HepG2 (cell line): ENCODE measurements at regions not wholly inside any gene's neighbourhood (a gene's known extent, or its start where the extent isn't known, plus 50 kb on each side); places are given as distances from the start of the nearest gene placed in this dataset.

Source experiments
- ATAC-seq: fragments of 200-7000 bp; cut with Tn5 transposase; 3 replicates; pipeline ENCODE4 v1.9.1; 2020; ENCODE audit warnings: mild to moderate bottlenecking, moderate library complexity
- BruUV-seq: library from RNA; stranded (reverse); fragments of 400-500 nt; replicated peaks from 2 replicates; lab custom pipeline; 2021; lab: Mats Ljungman, UMichigan
- CTCF ChIA-PET: fragments of 300-600 bp; formaldehyde crosslinking; extraction: SDS; loops from one replicate; lab custom pipeline; 2021; ENCODE audit warnings: low total read pairs, inconsistent platforms, low intra/inter-chr PET ratio; lab: Yijun Ruan, JAX
- POLR2A ChIA-PET: fragments of 350-600 bp; sonication (Branson Sonifier 250); formaldehyde crosslinking; loops from one replicate; lab custom pipeline; 2020; ENCODE audit warnings: antibody characterized with exemption, inconsistent platforms; lab: Yijun Ruan, JAX
- DNase-seq: peaks from one replicate; pipeline ENCODE4 v3.0.0-alpha.2; 2015; ENCODE audit warnings: low spot score
- FAIRE-seq: peaks from 3 replicates; lab custom pipeline; 2011; peaks lifted over from hg19 to GRCh38; lab: Jason Lieb, UNC
- H2AFZ ChIP-seq: one replicate; pipeline ENCODE4 v1.6.1; 2011; ENCODE audit warnings: low read length, inconsistent platforms
- H3K27ac ChIP-seq: fragments of 300-600 bp; 3 replicates; pipeline ENCODE4 v1.8.0; 2011; ENCODE audit warnings: mixed run types, mild to moderate bottlenecking, mixed read lengths, low read length, inconsistent platforms; ENCODE audit not compliant: insufficient read depth; ENCODE audit errors: extremely low read length
- H3K27me3 ChIP-seq, 2 experiments: fragments of 200-600 bp in 1 of 2; 2 replicates in 1 of 2; 3 replicates in 1 of 2; pipeline versions ENCODE4 v1.6.0 to v1.8.0; 2011; ENCODE audit warnings: low read length in 2 of 2, mild to moderate bottlenecking in 2 of 2, moderate library complexity in 2 of 2, inconsistent platforms in 1 of 2; ENCODE audit not compliant: insufficient read depth in 2 of 2, control insufficient read depth in 1 of 2
- H3K36me3 ChIP-seq, 2 experiments: fragments of 200-600 bp in 1 of 2; replicated peaks in 1 of 2; 2 replicates in 1 of 2; 3 replicates in 1 of 2; pipeline versions ENCODE4 v1.5.1 to v1.8.0; 2011; ENCODE audit warnings: low read length in 2 of 2, inconsistent platforms in 1 of 2; ENCODE audit not compliant: insufficient read depth in 2 of 2, control insufficient read depth in 1 of 2
- H3K4me1 ChIP-seq: 2 replicates; pipeline ENCODE4 v1.5.1; 2012; ENCODE audit warnings: low read length, inconsistent platforms; ENCODE audit not compliant: insufficient read depth
- H3K4me2 ChIP-seq: 2 replicates; pipeline ENCODE4 v1.6.0; 2011; ENCODE audit warnings: low read depth, low read length, inconsistent platforms
- H3K4me3 ChIP-seq, 3 experiments: fragments of 200-600 bp in 1 of 3; sonication (generic), shearing (Covaris generic) in 1 of 3; replicated peaks in 1 of 3; 2 replicates each; pipeline ENCODE4 v1.5.1; 2011 to 2016; ENCODE audit warnings: low read length in 3 of 3, inconsistent platforms in 2 of 3, low read depth in 2 of 3, mild to moderate bottlenecking in 2 of 3, control low read depth in 1 of 3, mixed read lengths in 1 of 3; ENCODE audit not compliant: insufficient read depth in 1 of 3
- H3K79me2 ChIP-seq: one replicate; pipeline ENCODE4 v1.6.1; 2011; ENCODE audit warnings: low read length, inconsistent platforms; ENCODE audit not compliant: insufficient read depth
- H3K9ac ChIP-seq: 2 replicates; pipeline ENCODE4 v1.6.0; 2011; ENCODE audit warnings: mild to moderate bottlenecking, low read depth, low read length, inconsistent platforms; ENCODE audit not compliant: insufficient read depth
- H3K9me3 ChIP-seq: 2 replicates; pipeline ENCODE4 v1.5.1; 2012; ENCODE audit warnings: mild to moderate bottlenecking, low read length
- H4K20me1 ChIP-seq: 2 replicates; pipeline ENCODE4 v1.6.0; 2011; ENCODE audit warnings: inconsistent platforms, mild to moderate bottlenecking, low read length, moderate library complexity; ENCODE audit not compliant: insufficient read depth
- FLYWCH1 ChIP-seq: sonication (generic); formaldehyde crosslinking; IDR thresholded peaks from 2 replicates; pipeline ENCODE4 v1.8.1; 2023; ENCODE audit warnings: mild to moderate bottlenecking, missing genetic modification reagents
- HDAC6 ChIP-seq: fragments of 200-600 bp; sonication (generic); IDR thresholded peaks from 2 replicates; pipeline ENCODE4 v1.7.0; 2017; ENCODE audit warnings: mild to moderate bottlenecking, antibody characterized with exemption, low read length, low read depth
- RAD21 ChIP-seq: fragments of 450-650 bp; formaldehyde crosslinking; IDR thresholded peaks from 2 replicates; pipeline ENCODE4 v1.5.0; 2020; ENCODE audit warnings: mild to moderate bottlenecking
- ZBTB34 ChIP-seq: sonication (generic); formaldehyde crosslinking; IDR thresholded peaks from 2 replicates; pipeline ENCODE4 v1.8.0; 2022; ENCODE audit warnings: mild to moderate bottlenecking, missing genetic modification reagents
- ZBTB38 ChIP-seq: sonication (generic); formaldehyde crosslinking; IDR thresholded peaks from 2 replicates; pipeline ENCODE4 v1.5.1; 2020; ENCODE audit warnings: mild to moderate bottlenecking, missing genetic modification reagents
- ZNF180 ChIP-seq: sonication (generic); formaldehyde crosslinking; IDR thresholded peaks from 2 replicates; pipeline ENCODE4 v1.4.0; 2020; ENCODE audit warnings: low read depth, missing genetic modification reagents, borderline replicate concordance
- ZNF431 ChIP-seq: sonication (generic); formaldehyde crosslinking; IDR thresholded peaks from 2 replicates; pipeline ENCODE4 v1.9.0; 2022; ENCODE audit warnings: missing genetic modification reagents, low read depth, mild to moderate bottlenecking, borderline replicate concordance
- ZNF616 ChIP-seq: sonication (generic); formaldehyde crosslinking; IDR thresholded peaks from 2 replicates; pipeline ENCODE4 v1.5.0; 2020; ENCODE audit warnings: low read depth, mild to moderate bottlenecking, missing genetic modification reagents
- WGBS: methylation state at CpG from one replicate; pipeline ENCODE4 v1.1.6; 2017; ENCODE audit warnings: low lambda C conversion rate; 5-methylcytosine and 5-hydroxymethylcytosine counted together
- in situ Hi-C: cut with HindIII; loops from 2 replicates; pipeline ENCODE4 v1.10.0; 2017; ENCODE audit warnings: low pct_unique_long_range_greater_than_20kb; ENCODE audit not compliant: extremely low pct_ligation_motif_present
- intact Hi-C: fragments of 100-400 bp; cut with micrococcal nuclease; formaldehyde crosslinking; loops from one replicate; pipeline ENCODE4 v1.10.0; 2022; ENCODE audit not compliant: unreplicated experiment
- TF ChIP-seq, protein P1 (sequence below), 2 experiments: fragments of 450-650 bp in 1 of 2; sonication (generic) in 1 of 2; formaldehyde crosslinking in 1 of 2; IDR thresholded peaks; 2 replicates each; pipeline versions ENCODE4 v1.6.1 to v1.8.0; 2016 to 2022; ENCODE audit warnings: antibody characterized with exemption in 1 of 2, mild to moderate bottlenecking in 1 of 2, missing genetic modification reagents in 1 of 2
- TF ChIP-seq, protein P2 (sequence below): sonication (generic); formaldehyde crosslinking; IDR thresholded peaks from 2 replicates; pipeline ENCODE4 v1.5.1; 2020; ENCODE audit warnings: mild to moderate bottlenecking, moderate library complexity, missing genetic modification reagents

DNA sequence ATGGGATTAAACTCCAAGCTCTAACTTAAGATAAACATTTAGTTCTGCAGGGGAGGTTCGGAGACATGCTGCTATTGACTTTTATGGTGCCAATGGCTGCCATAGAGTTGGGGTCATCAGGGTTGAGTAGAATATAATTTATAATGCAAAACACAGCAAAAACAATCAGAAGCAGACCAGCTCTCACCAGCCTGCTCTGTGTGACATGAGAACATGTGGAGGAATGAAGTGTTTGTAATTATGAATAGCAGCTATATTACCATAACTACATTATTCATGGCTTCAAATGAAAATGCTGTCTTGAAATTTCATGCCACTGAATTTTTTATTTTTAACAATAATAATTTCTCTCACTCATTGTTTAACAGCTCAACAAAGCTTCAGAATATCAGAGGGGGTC is 645.6 kb upstream of the CDH8 start:
- Histone ChIP-seq H3K79me2 (no peaks in the 10 kb centered on the region), H2AFZ (no peak overlapping the region), H4K20me1 (no peaks in the 10 kb centered on the region), H3K27ac (no peak overlapping the region), H3K36me3 (no peaks in the 10 kb centered on the region), H3K4me1 (no peaks in the 10 kb centered on the region), H3K27me3 (no peaks in the 10 kb centered on the region), H3K4me3 (no peak overlapping the region), H3K9me3 (peaks cover 93% of the 10 kb centered on the region), H3K4me2 (no peak overlapping the region), H3K9ac (no peak overlapping the region)
- no TSS peak for BruUV-seq
- ChIA-PET POLR2A (no interaction called here), CTCF (no interaction called here)
- whole genome bisulfite sequencing: 0% methylated on average over 1 of the region's 1 CpG
- intact Hi-C loops: no loop called here
- no peak for FAIRE-seq
- ATAC-seq: no peak
- DNase-seq: no peak
- in situ Hi-C loops: no loop called here
- TF ChIP-seq, protein P1, sequence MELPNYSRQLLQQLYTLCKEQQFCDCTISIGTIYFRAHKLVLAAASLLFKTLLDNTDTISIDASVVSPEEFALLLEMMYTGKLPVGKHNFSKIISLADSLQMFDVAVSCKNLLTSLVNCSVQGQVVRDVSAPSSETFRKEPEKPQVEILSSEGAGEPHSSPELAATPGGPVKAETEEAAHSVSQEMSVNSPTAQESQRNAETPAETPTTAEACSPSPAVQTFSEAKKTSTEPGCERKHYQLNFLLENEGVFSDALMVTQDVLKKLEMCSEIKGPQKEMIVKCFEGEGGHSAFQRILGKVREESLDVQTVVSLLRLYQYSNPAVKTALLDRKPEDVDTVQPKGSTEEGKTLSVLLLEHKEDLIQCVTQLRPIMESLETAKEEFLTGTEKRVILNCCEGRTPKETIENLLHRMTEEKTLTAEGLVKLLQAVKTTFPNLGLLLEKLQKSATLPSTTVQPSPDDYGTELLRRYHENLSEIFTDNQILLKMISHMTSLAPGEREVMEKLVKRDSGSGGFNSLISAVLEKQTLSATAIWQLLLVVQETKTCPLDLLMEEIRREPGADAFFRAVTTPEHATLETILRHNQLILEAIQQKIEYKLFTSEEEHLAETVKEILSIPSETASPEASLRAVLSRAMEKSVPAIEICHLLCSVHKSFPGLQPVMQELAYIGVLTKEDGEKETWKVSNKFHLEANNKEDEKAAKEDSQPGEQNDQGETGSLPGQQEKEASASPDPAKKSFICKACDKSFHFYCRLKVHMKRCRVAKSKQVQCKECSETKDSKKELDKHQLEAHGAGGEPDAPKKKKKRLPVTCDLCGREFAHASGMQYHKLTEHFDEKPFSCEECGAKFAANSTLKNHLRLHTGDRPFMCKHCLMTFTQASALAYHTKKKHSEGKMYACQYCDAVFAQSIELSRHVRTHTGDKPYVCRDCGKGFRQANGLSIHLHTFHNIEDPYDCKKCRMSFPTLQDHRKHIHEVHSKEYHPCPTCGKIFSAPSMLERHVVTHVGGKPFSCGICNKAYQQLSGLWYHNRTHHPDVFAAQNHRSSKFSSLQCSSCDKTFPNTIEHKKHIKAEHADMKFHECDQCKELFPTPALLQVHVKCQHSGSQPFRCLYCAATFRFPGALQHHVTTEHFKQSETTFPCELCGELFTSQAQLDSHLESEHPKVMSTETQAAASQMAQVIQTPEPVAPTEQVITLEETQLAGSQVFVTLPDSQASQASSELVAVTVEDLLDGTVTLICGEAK (IDR thresholded peaks at IDR 0.05): no peak
- TF ChIP-seq, protein P1 (CRISPR knock-in tag; IDR thresholded peaks at IDR 0.05): no peak
- no peak for TF ChIP-seq ZNF431 (CRISPR knock-in tag)
- no peak for TF ChIP-seq ZNF616 (CRISPR knock-in tag)
- TF ChIP-seq ZBTB34: no peak
- TF ChIP-seq ZBTB38 (CRISPR knock-in tag): no peak
- TF ChIP-seq ZNF180 (CRISPR knock-in tag): no peak
- TF ChIP-seq, protein P2, sequence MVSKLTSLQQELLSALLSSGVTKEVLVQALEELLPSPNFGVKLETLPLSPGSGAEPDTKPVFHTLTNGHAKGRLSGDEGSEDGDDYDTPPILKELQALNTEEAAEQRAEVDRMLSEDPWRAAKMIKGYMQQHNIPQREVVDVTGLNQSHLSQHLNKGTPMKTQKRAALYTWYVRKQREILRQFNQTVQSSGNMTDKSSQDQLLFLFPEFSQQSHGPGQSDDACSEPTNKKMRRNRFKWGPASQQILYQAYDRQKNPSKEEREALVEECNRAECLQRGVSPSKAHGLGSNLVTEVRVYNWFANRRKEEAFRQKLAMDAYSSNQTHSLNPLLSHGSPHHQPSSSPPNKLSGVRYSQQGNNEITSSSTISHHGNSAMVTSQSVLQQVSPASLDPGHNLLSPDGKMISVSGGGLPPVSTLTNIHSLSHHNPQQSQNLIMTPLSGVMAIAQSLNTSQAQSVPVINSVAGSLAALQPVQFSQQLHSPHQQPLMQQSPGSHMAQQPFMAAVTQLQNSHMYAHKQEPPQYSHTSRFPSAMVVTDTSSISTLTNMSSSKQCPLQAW: no peak
- TF ChIP-seq RAD21 (CRISPR knock-in tag): no peak
- no peak for TF ChIP-seq HDAC6
- no peak for TF ChIP-seq FLYWCH1 (CRISPR knock-in tag)
